Gastrocnemius medialis (tissue), 4 donors: ENCODE measurements at regions not wholly inside any gene's neighbourhood (a gene's known extent, or its start where the extent isn't known, plus 50 kb on each side); places are given as distances from the start of the nearest gene placed in this dataset.

Source experiments
- CTCF ChIP-seq, 5 experiments: fragments of 450-650 bp in 3 of 5; fragments of 200-600 bp in 2 of 5; sonication (generic) in 2 of 5; IDR thresholded peaks in 4 of 5; conservative IDR thresholded peaks in 1 of 5; 1 replicate in 4 of 5; 2 replicates in 1 of 5; pipeline ENCODE4 v1.5.1; 2016 to 2019; ENCODE audit warnings: antibody characterized with exemption in 5 of 5, mild to moderate bottlenecking in 3 of 5, moderate library complexity in 3 of 5
- POLR2A ChIP-seq, 2 donors: fragments of 450-650 bp; IDR thresholded peaks; one replicate each; pipeline ENCODE4 v1.6.1; 2017; ENCODE audit warnings: antibody characterized with exemption in 2 of 2, mild to moderate bottlenecking in 2 of 2, moderate library complexity in 2 of 2

GRCh38 chr7:40945788-40946187 is 757.1 kb downstream of the INHBA start:
- TF ChIP-seq CTCF (IDR thresholded peaks at IDR 0.05 in 4 of 5, conservative IDR thresholded peaks at IDR 0.05 in 1 of 5) (no peak), POLR2A (IDR thresholded peaks at IDR 0.05) (no peak)
